ENCODE measurements at regions not wholly inside any gene's neighbourhood (a gene's known extent, or its start where the extent isn't known, plus 50 kb on each side); places are given as distances from the start of the nearest gene placed in this dataset.

- TF ChIP-seq POLR2A (IDR thresholded peaks at IDR 0.05): no peak
- no peak for TF ChIP-seq CTCF (IDR thresholded peaks at IDR 0.05)
Measured at GRCh38 chr2:107582487-107582886, 244.2 kb upstream of the RGPD4 start.
